Neural cell (in vitro differentiated cells): ENCODE measurements at regions not wholly inside any gene's neighbourhood (a gene's known extent, or its start where the extent isn't known, plus 50 kb on each side); places are given as distances from the start of the nearest gene placed in this dataset.

ENCODE experiments used
- H2AFZ ChIP-seq: fragments of 200-600, 300-800 bp; sonication (generic), shearing (Covaris generic); 2 replicates; pipeline ENCODE4 v1.6.0; 2014; ENCODE audit warnings: low read depth, mild to moderate bottlenecking, antibody characterized with exemption, low read length, moderate library complexity
- H3F3A ChIP-seq: fragments of 200-600 bp; shearing (Covaris generic); 2 replicates; pipeline ENCODE4 v1.6.1; 2016; ENCODE audit warnings: mild to moderate bottlenecking, moderate library complexity, mixed read lengths, antibody characterized with exemption, low read length; ENCODE audit not compliant: insufficient read depth, poor library complexity, severe bottlenecking
- H3K27ac ChIP-seq: fragments of 200-600, 300-800 bp; sonication (generic), shearing (Covaris generic); 2 replicates; pipeline ENCODE4 v1.5.1; 2014; ENCODE audit warnings: mild to moderate bottlenecking, low read length, moderate library complexity
- H3K27me3 ChIP-seq: fragments of 300-800, 200-600 bp; sonication (generic), shearing (Covaris generic); 2 replicates; pipeline ENCODE4 v1.6.0; 2014; ENCODE audit warnings: mild to moderate bottlenecking, low read depth, low read length, moderate library complexity; ENCODE audit not compliant: insufficient read depth
- H3K36me3 ChIP-seq: fragments of 300-800, 200-600 bp; sonication (generic), shearing (Covaris generic); 2 replicates; pipeline ENCODE4 v1.5.1; 2014; ENCODE audit warnings: mild to moderate bottlenecking, antibody characterized with exemption, low read length, moderate library complexity; ENCODE audit not compliant: insufficient read depth
- H3K4me2 ChIP-seq: fragments of 300-800, 200-600 bp; sonication (generic), shearing (Covaris generic); 2 replicates; pipeline ENCODE4 v1.6.0; 2014; ENCODE audit warnings: mild to moderate bottlenecking, low read length
- H3K4me3 ChIP-seq: fragments of 300-800, 200-600 bp; sonication (generic), shearing (Covaris generic); 2 replicates; pipeline ENCODE4 v1.5.1; 2014; ENCODE audit warnings: mild to moderate bottlenecking, low read length, moderate library complexity
- H3K79me2 ChIP-seq: fragments of 200-600 bp; shearing (Covaris generic); replicated peaks from 2 replicates; pipeline ENCODE4 v1.6.0; 2014; ENCODE audit warnings: mild to moderate bottlenecking, low read length, moderate library complexity; ENCODE audit not compliant: insufficient read depth
- H3K9ac ChIP-seq: fragments of 300-800, 200-600 bp; sonication (generic), shearing (Covaris generic); 2 replicates; pipeline ENCODE4 v1.6.1; 2016; ENCODE audit warnings: mild to moderate bottlenecking, low read length, mixed read lengths
- H3K9me2 ChIP-seq: fragments of 200-600 bp; shearing (Covaris generic); 2 replicates; pipeline ENCODE4 v1.6.1; 2016; ENCODE audit warnings: mild to moderate bottlenecking, low read length, mixed read lengths; ENCODE audit not compliant: insufficient read depth
- H3K9me3 ChIP-seq: fragments of 200-600, 300-800 bp; sonication (generic), shearing (Covaris generic); 2 replicates; pipeline ENCODE4 v1.6.1; 2016; ENCODE audit warnings: mild to moderate bottlenecking, mixed run types, low read length, moderate library complexity, mixed read lengths
- H4K20me1 ChIP-seq: fragments of 200-600 bp; shearing (Covaris generic); 2 replicates; pipeline ENCODE4 v1.6.1; 2016; ENCODE audit warnings: mild to moderate bottlenecking, mixed run types; ENCODE audit not compliant: insufficient read depth
- EP300 ChIP-seq: fragments of 450-650 bp; conservative IDR thresholded peaks from 2 replicates; pipeline ENCODE4 v1.6.1; 2014; ENCODE audit warnings: antibody characterized with exemption, mild to moderate bottlenecking, moderate library complexity; ENCODE audit not compliant: poor library complexity, severe bottlenecking
- EZH2 ChIP-seq: fragments of 200-600, 300-800 bp; shearing (Covaris generic), sonication (generic); IDR thresholded peaks from 2 replicates; pipeline ENCODE4 v1.6.1; 2014; ENCODE audit warnings: antibody characterized with exemption, low read length, borderline replicate concordance, mild to moderate bottlenecking; ENCODE audit not compliant: insufficient read depth, poor library complexity, severe bottlenecking
- MXI1 ChIP-seq: fragments of 450-650 bp; conservative IDR thresholded peaks from 2 replicates; pipeline ENCODE4 v1.6.1; 2014; ENCODE audit warnings: antibody characterized with exemption, mild to moderate bottlenecking; ENCODE audit not compliant: poor library complexity, severe bottlenecking
- POLR2AphosphoS5 ChIP-seq: IDR thresholded peaks from 2 replicates; pipeline ENCODE4 v1.6.1; 2012
- RAD21 ChIP-seq: fragments of 450-650 bp; conservative IDR thresholded peaks from 2 replicates; pipeline ENCODE4 v1.6.1; 2014; ENCODE audit warnings: antibody characterized with exemption, mild to moderate bottlenecking, moderate library complexity
- SMC3 ChIP-seq: fragments of 450-650 bp; conservative IDR thresholded peaks from 2 replicates; pipeline ENCODE4 v1.6.1; 2014; ENCODE audit warnings: antibody characterized with exemption, mild to moderate bottlenecking, moderate library complexity; ENCODE audit not compliant: poor library complexity
- TAF1 ChIP-seq: IDR thresholded peaks from 2 replicates; pipeline ENCODE4 v1.6.1; 2012; ENCODE audit warnings: low read depth
- TF ChIP-seq, protein P1 (sequence below): fragments of 450-650 bp; IDR thresholded peaks from 2 replicates; pipeline ENCODE4 v1.5.1; 2014; ENCODE audit warnings: antibody characterized with exemption, mild to moderate bottlenecking, moderate library complexity; ENCODE audit not compliant: poor library complexity, severe bottlenecking
- TF ChIP-seq, protein P2 (sequence below): IDR thresholded peaks from 2 replicates; pipeline ENCODE4 v1.6.1; 2012; ENCODE audit warnings: borderline replicate concordance

- H3K9ac ChIP-seq: no peak overlapping the region
- no peaks in the 10 kb centered on the region for H3K27me3 ChIP-seq
- H3K36me3 ChIP-seq: no peaks in the 10 kb centered on the region
- no peaks in the 10 kb centered on the region for H4K20me1 ChIP-seq
- H3K9me3 ChIP-seq: no peaks in the 10 kb centered on the region
- no peak for TF ChIP-seq SMC3
- TF ChIP-seq, protein P1, sequence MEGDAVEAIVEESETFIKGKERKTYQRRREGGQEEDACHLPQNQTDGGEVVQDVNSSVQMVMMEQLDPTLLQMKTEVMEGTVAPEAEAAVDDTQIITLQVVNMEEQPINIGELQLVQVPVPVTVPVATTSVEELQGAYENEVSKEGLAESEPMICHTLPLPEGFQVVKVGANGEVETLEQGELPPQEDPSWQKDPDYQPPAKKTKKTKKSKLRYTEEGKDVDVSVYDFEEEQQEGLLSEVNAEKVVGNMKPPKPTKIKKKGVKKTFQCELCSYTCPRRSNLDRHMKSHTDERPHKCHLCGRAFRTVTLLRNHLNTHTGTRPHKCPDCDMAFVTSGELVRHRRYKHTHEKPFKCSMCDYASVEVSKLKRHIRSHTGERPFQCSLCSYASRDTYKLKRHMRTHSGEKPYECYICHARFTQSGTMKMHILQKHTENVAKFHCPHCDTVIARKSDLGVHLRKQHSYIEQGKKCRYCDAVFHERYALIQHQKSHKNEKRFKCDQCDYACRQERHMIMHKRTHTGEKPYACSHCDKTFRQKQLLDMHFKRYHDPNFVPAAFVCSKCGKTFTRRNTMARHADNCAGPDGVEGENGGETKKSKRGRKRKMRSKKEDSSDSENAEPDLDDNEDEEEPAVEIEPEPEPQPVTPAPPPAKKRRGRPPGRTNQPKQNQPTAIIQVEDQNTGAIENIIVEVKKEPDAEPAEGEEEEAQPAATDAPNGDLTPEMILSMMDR: no peak
- no peak for TF ChIP-seq RAD21
- TF ChIP-seq EZH2: no peak
- TF ChIP-seq EP300: no peak
- TF ChIP-seq, protein P2, sequence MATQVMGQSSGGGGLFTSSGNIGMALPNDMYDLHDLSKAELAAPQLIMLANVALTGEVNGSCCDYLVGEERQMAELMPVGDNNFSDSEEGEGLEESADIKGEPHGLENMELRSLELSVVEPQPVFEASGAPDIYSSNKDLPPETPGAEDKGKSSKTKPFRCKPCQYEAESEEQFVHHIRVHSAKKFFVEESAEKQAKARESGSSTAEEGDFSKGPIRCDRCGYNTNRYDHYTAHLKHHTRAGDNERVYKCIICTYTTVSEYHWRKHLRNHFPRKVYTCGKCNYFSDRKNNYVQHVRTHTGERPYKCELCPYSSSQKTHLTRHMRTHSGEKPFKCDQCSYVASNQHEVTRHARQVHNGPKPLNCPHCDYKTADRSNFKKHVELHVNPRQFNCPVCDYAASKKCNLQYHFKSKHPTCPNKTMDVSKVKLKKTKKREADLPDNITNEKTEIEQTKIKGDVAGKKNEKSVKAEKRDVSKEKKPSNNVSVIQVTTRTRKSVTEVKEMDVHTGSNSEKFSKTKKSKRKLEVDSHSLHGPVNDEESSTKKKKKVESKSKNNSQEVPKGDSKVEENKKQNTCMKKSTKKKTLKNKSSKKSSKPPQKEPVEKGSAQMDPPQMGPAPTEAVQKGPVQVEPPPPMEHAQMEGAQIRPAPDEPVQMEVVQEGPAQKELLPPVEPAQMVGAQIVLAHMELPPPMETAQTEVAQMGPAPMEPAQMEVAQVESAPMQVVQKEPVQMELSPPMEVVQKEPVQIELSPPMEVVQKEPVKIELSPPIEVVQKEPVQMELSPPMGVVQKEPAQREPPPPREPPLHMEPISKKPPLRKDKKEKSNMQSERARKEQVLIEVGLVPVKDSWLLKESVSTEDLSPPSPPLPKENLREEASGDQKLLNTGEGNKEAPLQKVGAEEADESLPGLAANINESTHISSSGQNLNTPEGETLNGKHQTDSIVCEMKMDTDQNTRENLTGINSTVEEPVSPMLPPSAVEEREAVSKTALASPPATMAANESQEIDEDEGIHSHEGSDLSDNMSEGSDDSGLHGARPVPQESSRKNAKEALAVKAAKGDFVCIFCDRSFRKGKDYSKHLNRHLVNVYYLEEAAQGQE: no peak
- no peak for TF ChIP-seq MXI1
- no peak for TF ChIP-seq TAF1
- TF ChIP-seq POLR2AphosphoS5: no peak
- no peak overlapping the region for H2AFZ ChIP-seq
- no peak overlapping the region for H3K27ac ChIP-seq
- no peaks in the 10 kb centered on the region for H3K9me2 ChIP-seq
- H3K79me2 ChIP-seq: no peaks in the 10 kb centered on the region
- no peak overlapping the region for H3K4me2 ChIP-seq
- H3K4me3 ChIP-seq: no peak overlapping the region
- H3F3A ChIP-seq: no peaks in the 10 kb centered on the region
Observed at GRCh38 chr15:29611057-29611456, 211.2 kb downstream of the TJP1 start.

DNA sequence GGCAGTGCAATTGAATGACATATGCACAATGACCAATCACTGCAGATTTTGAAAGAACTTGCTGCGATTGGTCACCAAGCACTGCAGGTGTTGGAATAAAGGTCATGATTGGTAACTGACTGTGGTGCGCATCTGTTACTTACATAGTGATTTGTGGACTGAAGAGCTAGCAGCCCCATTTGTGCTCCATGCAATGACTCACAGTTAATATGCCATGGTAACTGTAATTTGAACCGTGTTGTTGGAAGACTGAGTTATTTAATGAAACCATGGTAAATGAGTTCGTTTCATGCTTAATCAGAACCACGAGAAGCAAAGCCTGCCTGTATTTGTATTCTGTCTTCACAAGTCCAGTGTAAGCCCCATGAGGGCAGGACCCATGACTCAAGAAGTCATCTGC, 220.5 kb downstream of the TJP1 start:
- no peaks in the 10 kb centered on the region for H3F3A ChIP-seq
- no peak overlapping the region for H3K4me2 ChIP-seq
- no peak overlapping the region for H2AFZ ChIP-seq
- H3K27me3 ChIP-seq: no peaks in the 10 kb centered on the region
- H3K79me2 ChIP-seq: no peaks in the 10 kb centered on the region
- no peaks in the 10 kb centered on the region for H4K20me1 ChIP-seq
- H3K9ac ChIP-seq: no peak overlapping the region
- no peak overlapping the region for H3K4me3 ChIP-seq
- no peaks in the 10 kb centered on the region for H3K9me2 ChIP-seq
- H3K9me3 ChIP-seq: no peaks in the 10 kb centered on the region
- no peaks in the 10 kb centered on the region for H3K36me3 ChIP-seq
- TF ChIP-seq SMC3 (no peak), TAF1 (no peak), RAD21 (no peak), EP300 (no peak), EZH2 (no peak), POLR2AphosphoS5 (no peak), MXI1 (no peak)
- TF ChIP-seq, protein P2: no peak
- TF ChIP-seq, protein P1: no peak
- no peak overlapping the region for H3K27ac ChIP-seq
